Gastrocnemius medialis (tissue), 4 donors: ENCODE measurements at regions not wholly inside any gene's neighbourhood (a gene's known extent, or its start where the extent isn't known, plus 50 kb on each side); places are given as distances from the start of the nearest gene placed in this dataset.
A peak's percentile ranks its signal among the peaks of the same experiment; 100 is the strongest.

ENCODE experiments used
- ATAC-seq, 2 donors: fragments of 150-250 bp; one replicate each; pipeline ENCODE4 v1.9.1; 2016
- DNase-seq, 2 donors: peaks; one replicate each; pipeline ENCODE4 v3.0.0-alpha.2; 2019
- H3K27ac ChIP-seq, 4 donors: fragments of 200-600 bp; sonication (generic); 1 replicate in 1 of 4; 2 replicates in 3 of 4; pipeline ENCODE4 v1.5.1; 2016 to 2018; ENCODE audit warnings: mild to moderate bottlenecking in 2 of 4, moderate library complexity in 1 of 4
- H3K27me3 ChIP-seq, 3 donors: fragments of 200-600 bp; sonication (generic) in 2 of 3; 1 replicate in 1 of 3; 2 replicates in 2 of 3; pipeline versions ENCODE4 v1.5.1 to v1.6.0; 2016 to 2019; ENCODE audit warnings: mild to moderate bottlenecking in 1 of 3, moderate library complexity in 1 of 3
- H3K36me3 ChIP-seq, 2 donors: fragments of 200-600 bp; sonication (generic) in 1 of 2; one replicate each; pipeline ENCODE4 v1.5.1; 2017 to 2018
- H3K4me1 ChIP-seq, 2 donors: fragments of 200-600 bp; sonication (generic) in 1 of 2; one replicate each; pipeline ENCODE4 v1.5.1; 2016 to 2017; ENCODE audit warnings: mild to moderate bottlenecking in 2 of 2
- H3K4me3 ChIP-seq, 4 donors: fragments of 200-600 bp; sonication (generic) in 3 of 4; 1 replicate in 1 of 4; 2 replicates in 3 of 4; pipeline ENCODE4 v1.5.1; 2016 to 2019; ENCODE audit warnings: mild to moderate bottlenecking in 2 of 4
- H3K9me3 ChIP-seq, 3 donors: fragments of 200-600 bp; sonication (generic) in 2 of 3; 1 replicate in 1 of 3; 2 replicates in 2 of 3; pipeline ENCODE4 v1.5.1; 2016 to 2019
- CTCF ChIP-seq, 5 experiments: fragments of 450-650 bp in 3 of 5; fragments of 200-600 bp in 2 of 5; sonication (generic) in 2 of 5; IDR thresholded peaks in 4 of 5; conservative IDR thresholded peaks in 1 of 5; 1 replicate in 4 of 5; 2 replicates in 1 of 5; pipeline ENCODE4 v1.5.1; 2016 to 2019; ENCODE audit warnings: antibody characterized with exemption in 5 of 5, mild to moderate bottlenecking in 3 of 5, moderate library complexity in 3 of 5
- POLR2A ChIP-seq, 2 donors: fragments of 450-650 bp; IDR thresholded peaks; one replicate each; pipeline ENCODE4 v1.6.1; 2017; ENCODE audit warnings: antibody characterized with exemption in 2 of 2, mild to moderate bottlenecking in 2 of 2, moderate library complexity in 2 of 2
- in situ Hi-C, 4 donors: fragments of 200-750 bp; cut with MboI; loops; one replicate each; pipeline versions ENCODE4 v1.15.0 to v1.8.0; 2017; ENCODE audit warnings: low sequenced_read_pairs in 4 of 4
- intact Hi-C: fragments of 100-400 bp; cut with DNase I; formaldehyde crosslinking; loops from one replicate; pipeline ENCODE4 v1.15.1; 2023; ENCODE audit warnings: low total_unique reads

- H3K4me1 ChIP-seq = no peaks in the 10 kb centered on the region
- H3K36me3 ChIP-seq = no peaks in the 10 kb centered on the region
- ATAC-seq = peak in 1 of 2 donors; percentile 39
- TF ChIP-seq CTCF (IDR thresholded peaks at IDR 0.05 in 4 of 5, conservative IDR thresholded peaks at IDR 0.05 in 1 of 5) (no peak), POLR2A (IDR thresholded peaks at IDR 0.05) (no peak)
- in situ Hi-C loops = no loop called here
- H3K4me3 ChIP-seq = no peak overlapping the region
- no peaks in the 10 kb centered on the region for H3K9me3 ChIP-seq
- intact Hi-C loops = no loop called here
- no peak overlapping the region for H3K27ac ChIP-seq
- H3K27me3 ChIP-seq = no peaks in the 10 kb centered on the region
- DNase-seq = peak in 1 of 2 donors; percentile 5
Measured at GRCh38 chr11:36713715-36714114, 115.7 kb upstream of the RAG2 start.

- DNase-seq = no peak
- H3K4me1 ChIP-seq = no peaks in the 10 kb centered on the region
- H3K36me3 ChIP-seq = no peaks in the 10 kb centered on the region
- intact Hi-C loops (no loop called here), in situ Hi-C loops (no loop called here)
- H3K4me3 ChIP-seq = no peak overlapping the region
- ATAC-seq = no peak
- no peak overlapping the region for H3K27ac ChIP-seq
- TF ChIP-seq POLR2A (IDR thresholded peaks at IDR 0.05) (no peak), CTCF (IDR thresholded peaks at IDR 0.05 in 4 of 5, conservative IDR thresholded peaks at IDR 0.05 in 1 of 5) (no peak)
- no peaks in the 10 kb centered on the region for H3K27me3 ChIP-seq
- H3K9me3 ChIP-seq = no peaks in the 10 kb centered on the region
Measured at GRCh38 chr11:36711104-36711825, 113.2 kb upstream of the RAG2 start.
